ENCODE measurements at regions not wholly inside any gene's neighbourhood (a gene's known extent, or its start where the extent isn't known, plus 50 kb on each side); places are given as distances from the start of the nearest gene placed in this dataset.

DNA sequence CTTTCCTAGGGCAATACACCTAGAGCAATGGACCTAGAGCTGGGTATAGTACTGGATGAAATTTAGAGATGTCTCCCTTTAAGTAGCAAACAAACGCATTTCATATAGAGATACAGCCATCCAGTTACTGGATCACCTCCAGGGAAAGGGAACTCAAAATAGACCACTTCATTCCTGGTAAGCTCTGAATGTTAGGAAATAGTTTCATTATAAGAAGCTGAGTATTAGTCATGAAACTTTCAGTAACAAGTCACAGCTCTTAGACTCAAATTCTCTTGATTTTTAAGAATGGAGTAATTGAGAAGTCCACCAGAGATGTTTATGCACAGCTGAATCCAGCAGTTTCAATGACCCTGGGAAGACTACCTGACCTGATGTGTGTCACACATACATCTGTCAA is 221.9 kb downstream of the FAM76B start:
- Histone ChIP-seq H3K4me3 (ENCODE audit: low read depth in 2 of 2, low read length in 2 of 2) (no peak overlapping the region), H3K27ac (ENCODE audit: low read length) (no peak overlapping the region), H3K4me1 (ENCODE audit: control insufficient read depth, insufficient read depth, low read length) (no peaks in the 10 kb centered on the region), H3K36me3 (ENCODE audit: control insufficient read depth, insufficient read depth, low read length) (no peaks in the 10 kb centered on the region), H3K9me3 (ENCODE audit: control insufficient read depth, insufficient read depth, low read depth, low read length) (no peaks in the 10 kb centered on the region), H3K27me3 (ENCODE audit: control insufficient read depth, insufficient read depth, low read length) (no peaks in the 10 kb centered on the region)
- TF ChIP-seq, protein P1, sequence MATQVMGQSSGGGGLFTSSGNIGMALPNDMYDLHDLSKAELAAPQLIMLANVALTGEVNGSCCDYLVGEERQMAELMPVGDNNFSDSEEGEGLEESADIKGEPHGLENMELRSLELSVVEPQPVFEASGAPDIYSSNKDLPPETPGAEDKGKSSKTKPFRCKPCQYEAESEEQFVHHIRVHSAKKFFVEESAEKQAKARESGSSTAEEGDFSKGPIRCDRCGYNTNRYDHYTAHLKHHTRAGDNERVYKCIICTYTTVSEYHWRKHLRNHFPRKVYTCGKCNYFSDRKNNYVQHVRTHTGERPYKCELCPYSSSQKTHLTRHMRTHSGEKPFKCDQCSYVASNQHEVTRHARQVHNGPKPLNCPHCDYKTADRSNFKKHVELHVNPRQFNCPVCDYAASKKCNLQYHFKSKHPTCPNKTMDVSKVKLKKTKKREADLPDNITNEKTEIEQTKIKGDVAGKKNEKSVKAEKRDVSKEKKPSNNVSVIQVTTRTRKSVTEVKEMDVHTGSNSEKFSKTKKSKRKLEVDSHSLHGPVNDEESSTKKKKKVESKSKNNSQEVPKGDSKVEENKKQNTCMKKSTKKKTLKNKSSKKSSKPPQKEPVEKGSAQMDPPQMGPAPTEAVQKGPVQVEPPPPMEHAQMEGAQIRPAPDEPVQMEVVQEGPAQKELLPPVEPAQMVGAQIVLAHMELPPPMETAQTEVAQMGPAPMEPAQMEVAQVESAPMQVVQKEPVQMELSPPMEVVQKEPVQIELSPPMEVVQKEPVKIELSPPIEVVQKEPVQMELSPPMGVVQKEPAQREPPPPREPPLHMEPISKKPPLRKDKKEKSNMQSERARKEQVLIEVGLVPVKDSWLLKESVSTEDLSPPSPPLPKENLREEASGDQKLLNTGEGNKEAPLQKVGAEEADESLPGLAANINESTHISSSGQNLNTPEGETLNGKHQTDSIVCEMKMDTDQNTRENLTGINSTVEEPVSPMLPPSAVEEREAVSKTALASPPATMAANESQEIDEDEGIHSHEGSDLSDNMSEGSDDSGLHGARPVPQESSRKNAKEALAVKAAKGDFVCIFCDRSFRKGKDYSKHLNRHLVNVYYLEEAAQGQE (IDR thresholded peaks at IDR 0.05; ENCODE audit: insufficient read depth in 1 of 2, low read depth in 2 of 2, low read length in 1 of 2) = no peak
- TF ChIP-seq SIN3A (IDR thresholded peaks at IDR 0.05; ENCODE audit: borderline replicate concordance, insufficient read depth, low read depth, low read length) (no peak), POLR2AphosphoS5 (IDR thresholded peaks at IDR 0.05; ENCODE audit: low read depth, low read length) (no peak), TCF7L2 (IDR thresholded peaks at IDR 0.05; ENCODE audit: low read depth, low read length) (no peak)
- TF ChIP-seq, protein P2, sequence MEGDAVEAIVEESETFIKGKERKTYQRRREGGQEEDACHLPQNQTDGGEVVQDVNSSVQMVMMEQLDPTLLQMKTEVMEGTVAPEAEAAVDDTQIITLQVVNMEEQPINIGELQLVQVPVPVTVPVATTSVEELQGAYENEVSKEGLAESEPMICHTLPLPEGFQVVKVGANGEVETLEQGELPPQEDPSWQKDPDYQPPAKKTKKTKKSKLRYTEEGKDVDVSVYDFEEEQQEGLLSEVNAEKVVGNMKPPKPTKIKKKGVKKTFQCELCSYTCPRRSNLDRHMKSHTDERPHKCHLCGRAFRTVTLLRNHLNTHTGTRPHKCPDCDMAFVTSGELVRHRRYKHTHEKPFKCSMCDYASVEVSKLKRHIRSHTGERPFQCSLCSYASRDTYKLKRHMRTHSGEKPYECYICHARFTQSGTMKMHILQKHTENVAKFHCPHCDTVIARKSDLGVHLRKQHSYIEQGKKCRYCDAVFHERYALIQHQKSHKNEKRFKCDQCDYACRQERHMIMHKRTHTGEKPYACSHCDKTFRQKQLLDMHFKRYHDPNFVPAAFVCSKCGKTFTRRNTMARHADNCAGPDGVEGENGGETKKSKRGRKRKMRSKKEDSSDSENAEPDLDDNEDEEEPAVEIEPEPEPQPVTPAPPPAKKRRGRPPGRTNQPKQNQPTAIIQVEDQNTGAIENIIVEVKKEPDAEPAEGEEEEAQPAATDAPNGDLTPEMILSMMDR (IDR thresholded peaks at IDR 0.05) = no peak
- intact Hi-C loops (cut with micrococcal nuclease; ENCODE audit: unreplicated experiment) = no loop called here
- BruUV-seq (replicated peaks) = no TSS peak
- CTCF ChIA-PET = no interaction called here
- in situ Hi-C loops (cut with HindIII; ENCODE audit: low pct_unique_long_range_greater_than_20kb, low sequenced_read_pairs) = no loop called here
- no peak for DNase-seq (ENCODE audit: low read depth, low spot score)
- POLR2A ChIA-PET = no interaction called here
- no peak for ATAC-seq

DNA sequence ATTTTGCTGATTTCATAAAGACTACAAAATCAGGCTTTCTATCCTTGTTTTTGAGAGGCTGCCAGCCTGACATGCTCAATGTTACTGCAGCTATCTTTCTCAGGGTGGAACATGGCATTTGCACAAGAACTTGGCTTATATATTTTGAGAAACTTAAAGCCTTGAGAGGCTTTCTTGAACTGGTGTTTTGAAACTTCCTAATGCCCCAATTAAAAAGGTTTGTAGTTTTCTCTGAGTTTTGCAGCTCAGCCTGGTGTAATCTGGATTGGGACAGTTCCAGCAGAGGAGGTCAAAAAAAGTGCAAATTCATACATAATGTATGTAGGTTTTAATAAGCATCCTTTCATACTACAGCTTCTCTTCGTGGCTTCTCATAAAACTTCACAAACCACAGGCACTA is 223.4 kb downstream of the FAM76B start:
- in situ Hi-C loops (cut with HindIII; ENCODE audit: low pct_unique_long_range_greater_than_20kb, low sequenced_read_pairs) = no loop called here
- Histone ChIP-seq H3K4me1 (ENCODE audit: control insufficient read depth, insufficient read depth, low read length) (no peaks in the 10 kb centered on the region), H3K27ac (ENCODE audit: low read length) (no peak overlapping the region), H3K27me3 (ENCODE audit: control insufficient read depth, insufficient read depth, low read length) (no peaks in the 10 kb centered on the region), H3K4me3 (ENCODE audit: low read depth in 2 of 2, low read length in 2 of 2) (no peak overlapping the region), H3K9me3 (ENCODE audit: control insufficient read depth, insufficient read depth, low read depth, low read length) (no peaks in the 10 kb centered on the region), H3K36me3 (ENCODE audit: control insufficient read depth, insufficient read depth, low read length) (no peaks in the 10 kb centered on the region)
- intact Hi-C loops (cut with micrococcal nuclease; ENCODE audit: unreplicated experiment) = no loop called here
- ATAC-seq (no peak), DNase-seq (ENCODE audit: low read depth, low spot score) (no peak)
- ChIA-PET CTCF (no interaction called here), POLR2A (no interaction called here)
- TF ChIP-seq SIN3A (IDR thresholded peaks at IDR 0.05; ENCODE audit: borderline replicate concordance, insufficient read depth, low read depth, low read length) (no peak), POLR2AphosphoS5 (IDR thresholded peaks at IDR 0.05; ENCODE audit: low read depth, low read length) (no peak), TCF7L2 (IDR thresholded peaks at IDR 0.05; ENCODE audit: low read depth, low read length) (no peak)
- TF ChIP-seq, protein P2 (IDR thresholded peaks at IDR 0.05) = no peak
- TF ChIP-seq, protein P1 (IDR thresholded peaks at IDR 0.05; ENCODE audit: insufficient read depth in 1 of 2, low read depth in 2 of 2, low read length in 1 of 2) = no peak
- BruUV-seq (replicated peaks) = no TSS peak

Data from Panc1 (cell line).